ENCODE measurements at regions not wholly inside any gene's neighbourhood (a gene's known extent, or its start where the extent isn't known, plus 50 kb on each side); places are given as distances from the start of the nearest gene placed in this dataset. TPM values are rescaled to one million over a fixed set of nuclear protein-coding genes. Genes with fewer than 3 reads are reported as not detected.

- no peak for DNase-seq (ENCODE audit: low read depth)
Observed at GRCh38 chr3:146658841-146659240, 53.7 kb upstream of the PLSCR5 start.

DNA sequence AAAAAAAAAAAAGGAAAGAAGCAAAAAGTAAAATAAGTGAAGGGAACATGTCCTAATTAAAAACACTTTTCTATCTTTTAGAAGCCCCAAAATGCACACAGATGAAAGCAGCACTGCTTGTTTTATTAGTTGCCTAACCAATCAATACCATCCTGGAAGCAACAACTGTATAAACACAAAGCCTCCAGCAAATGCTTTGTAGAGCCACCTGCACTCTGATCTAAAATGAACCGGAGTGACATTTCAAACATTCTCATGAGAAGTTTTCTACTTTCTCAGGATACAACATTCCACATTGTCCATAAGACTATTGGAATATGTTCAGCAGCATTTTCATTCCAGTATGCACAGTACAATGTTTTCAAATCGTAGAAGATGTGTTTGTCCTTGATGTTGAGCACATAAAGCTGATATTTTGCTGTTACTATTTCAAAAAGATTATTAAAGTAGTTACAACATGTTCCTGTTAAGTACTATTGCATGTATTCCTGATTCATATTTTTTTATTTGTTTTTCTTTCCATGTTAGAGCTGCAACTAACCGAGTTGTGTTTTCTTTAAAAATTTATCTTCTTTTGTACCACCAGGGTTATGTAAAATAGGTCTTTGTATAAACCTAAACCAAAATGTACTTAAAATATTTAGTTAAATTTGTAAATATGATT, 50.3 kb upstream of the PLSCR5 start:
- no peak for DNase-seq (ENCODE audit: low read depth)

Small RNAs in the stretch of these regions (small RNA-seq; reads per million reads assigned to genes)
- not detected for gene RNU6-505P

Measured in HT1080 (cell line).